Ovary (tissue), 3 donors: ENCODE measurements at regions not wholly inside any gene's neighbourhood (a gene's known extent, or its start where the extent isn't known, plus 50 kb on each side); places are given as distances from the start of the nearest gene placed in this dataset.

Experiments
- POLR2A ChIP-seq: fragments of 450-650 bp; IDR thresholded peaks from one replicate; pipeline ENCODE4 v1.6.1; 2017; ENCODE audit warnings: antibody characterized with exemption, mild to moderate bottlenecking, moderate library complexity
- TF ChIP-seq, protein P1 (sequence below), 3 donors: fragments of 450-650 bp in 2 of 3; fragments of 200-600 bp in 1 of 3; IDR thresholded peaks; one replicate each; pipeline versions ENCODE4 v1.5.1 to v1.8.0; 2016 to 2022; ENCODE audit warnings: antibody characterized with exemption in 3 of 3, mild to moderate bottlenecking in 1 of 3
- donor health status: DM: no; HTN: no; CAD: no.

DNA sequence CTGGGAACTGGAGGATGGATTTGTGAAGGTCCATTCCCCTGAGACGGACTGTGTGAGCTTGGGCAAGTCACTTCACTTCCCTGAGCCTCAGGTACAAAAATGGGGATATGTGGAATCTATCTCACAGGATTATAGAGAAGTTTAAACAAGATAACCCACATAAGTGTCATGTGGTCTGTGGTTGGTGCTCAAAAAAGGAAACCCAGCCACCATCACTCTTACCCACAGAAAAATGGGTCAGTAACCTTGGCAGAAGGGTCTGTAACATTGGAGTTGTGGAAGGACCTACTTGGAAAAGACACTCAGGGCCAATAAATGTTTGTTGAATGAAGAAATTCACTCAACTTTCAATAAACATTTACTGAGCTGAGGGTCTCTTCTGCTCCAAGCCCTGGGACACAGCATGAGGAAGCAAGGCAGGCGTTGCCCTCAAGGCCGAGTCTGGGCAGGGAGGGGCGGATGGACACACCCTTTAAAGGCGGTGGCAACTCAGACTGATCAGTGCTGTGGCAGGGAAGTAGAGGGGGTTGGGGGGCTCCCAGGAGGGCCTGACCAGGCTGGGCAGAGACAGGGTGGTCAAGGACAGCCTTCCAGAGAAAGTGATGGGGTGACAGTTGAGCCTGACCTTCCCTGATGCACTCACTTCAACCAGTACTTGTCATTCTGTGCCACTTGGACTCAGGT lies 66.7 kb upstream of the ACOT11 start:
- TF ChIP-seq, protein P1, sequence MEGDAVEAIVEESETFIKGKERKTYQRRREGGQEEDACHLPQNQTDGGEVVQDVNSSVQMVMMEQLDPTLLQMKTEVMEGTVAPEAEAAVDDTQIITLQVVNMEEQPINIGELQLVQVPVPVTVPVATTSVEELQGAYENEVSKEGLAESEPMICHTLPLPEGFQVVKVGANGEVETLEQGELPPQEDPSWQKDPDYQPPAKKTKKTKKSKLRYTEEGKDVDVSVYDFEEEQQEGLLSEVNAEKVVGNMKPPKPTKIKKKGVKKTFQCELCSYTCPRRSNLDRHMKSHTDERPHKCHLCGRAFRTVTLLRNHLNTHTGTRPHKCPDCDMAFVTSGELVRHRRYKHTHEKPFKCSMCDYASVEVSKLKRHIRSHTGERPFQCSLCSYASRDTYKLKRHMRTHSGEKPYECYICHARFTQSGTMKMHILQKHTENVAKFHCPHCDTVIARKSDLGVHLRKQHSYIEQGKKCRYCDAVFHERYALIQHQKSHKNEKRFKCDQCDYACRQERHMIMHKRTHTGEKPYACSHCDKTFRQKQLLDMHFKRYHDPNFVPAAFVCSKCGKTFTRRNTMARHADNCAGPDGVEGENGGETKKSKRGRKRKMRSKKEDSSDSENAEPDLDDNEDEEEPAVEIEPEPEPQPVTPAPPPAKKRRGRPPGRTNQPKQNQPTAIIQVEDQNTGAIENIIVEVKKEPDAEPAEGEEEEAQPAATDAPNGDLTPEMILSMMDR (IDR thresholded peaks at IDR 0.05): no peak
- no peak for TF ChIP-seq POLR2A
